ENCODE measurements at regions not wholly inside any gene's neighbourhood (a gene's known extent, or its start where the extent isn't known, plus 50 kb on each side); places are given as distances from the start of the nearest gene placed in this dataset.
"Not testable (repeated sequence)": the region's sequence is repeated elsewhere in the genome, so short reads cannot be mapped to it uniquely, and the experiment has no call there.

GRCh38 chr5:103902893-103903292 is 340.3 kb upstream of the NUDT12 start:
- DNase-seq (ENCODE audit: low spot score) = no peak

- DNase-seq (ENCODE audit: low spot score) = no peak
Measured at GRCh38 chr5:103901885-103902284, 339.3 kb upstream of the NUDT12 start.

GRCh38 chr5:103896593-103896992 is 334.0 kb upstream of the NUDT12 start:
- no peak for DNase-seq (ENCODE audit: low spot score)

- DNase-seq (ENCODE audit: low spot score) = no peak
Measured at GRCh38 chr5:103895738-103896137, 333.1 kb upstream of the NUDT12 start.

- no peak for DNase-seq (ENCODE audit: low spot score)
Measured at GRCh38 chr5:103894882-103895281, 332.3 kb upstream of the NUDT12 start.

GRCh38 chr5:103891151-103891550 is 328.6 kb upstream of the NUDT12 start:
- DNase-seq (ENCODE audit: low spot score) = no peak

- DNase-seq (ENCODE audit: low spot score) = no peak
Measured at GRCh38 chr5:103890313-103890712, 327.7 kb upstream of the NUDT12 start.

GRCh38 chr5:103889500-103890209 is 327.1 kb upstream of the NUDT12 start:
- no peak for DNase-seq (ENCODE audit: low spot score)

GRCh38 chr5:103886826-103887225 is 324.2 kb upstream of the NUDT12 start:
- DNase-seq (ENCODE audit: low spot score) = no peak

GRCh38 chr5:103883143-103883542 is 320.6 kb upstream of the NUDT12 start:
- DNase-seq (ENCODE audit: low spot score) = no peak

GRCh38 chr5:103881560-103881959 is 319.0 kb upstream of the NUDT12 start:
- DNase-seq (ENCODE audit: low spot score) = no peak

GRCh38 chr5:103867857-103868598 is 305.4 kb upstream of the NUDT12 start:
- DNase-seq (ENCODE audit: low spot score) = no peak

- no peak for DNase-seq (ENCODE audit: low spot score)
Measured at GRCh38 chr5:103866169-103866568, 303.6 kb upstream of the NUDT12 start.

- DNase-seq (ENCODE audit: low spot score) = no peak
Measured at GRCh38 chr5:103862398-103862797, 299.8 kb upstream of the NUDT12 start.

GRCh38 chr5:103860327-103860726 is 297.7 kb upstream of the NUDT12 start:
- DNase-seq (ENCODE audit: low spot score) = no peak

GRCh38 chr5:103858367-103858766 is 295.8 kb upstream of the NUDT12 start:
- not testable (repeated sequence) for DNase-seq (ENCODE audit: low spot score)

GRCh38 chr5:103851091-103851490 is 288.5 kb upstream of the NUDT12 start:
- no peak for DNase-seq (ENCODE audit: low spot score)

- DNase-seq (ENCODE audit: low spot score) = no peak
Measured at GRCh38 chr5:103849934-103850333, 287.3 kb upstream of the NUDT12 start.

GRCh38 chr5:103847060-103847459 is 284.5 kb upstream of the NUDT12 start:
- no peak for DNase-seq (ENCODE audit: low spot score)

GRCh38 chr5:103842936-103843335 is 280.3 kb upstream of the NUDT12 start:
- no peak for DNase-seq (ENCODE audit: low spot score)

- no peak for DNase-seq (ENCODE audit: low spot score)
Measured at GRCh38 chr5:103840600-103840999, 278.0 kb upstream of the NUDT12 start.

GRCh38 chr5:103834216-103834615 is 271.6 kb upstream of the NUDT12 start:
- no peak for DNase-seq (ENCODE audit: low spot score)

- DNase-seq (ENCODE audit: low spot score) = no peak
Measured at GRCh38 chr5:103829585-103829984, 267.0 kb upstream of the NUDT12 start.

- DNase-seq (ENCODE audit: low spot score) = no peak
Measured at GRCh38 chr5:103827976-103828375, 265.4 kb upstream of the NUDT12 start.

Data from hematopoietic multipotent progenitor cell treated with erythropoietin and hydrocortisone succinate and interleukin-3 and kit ligand, for 17 days (in vitro differentiated cells).